ENCODE measurements at regions not wholly inside any gene's neighbourhood (a gene's known extent, or its start where the extent isn't known, plus 50 kb on each side); places are given as distances from the start of the nearest gene placed in this dataset.

DNA sequence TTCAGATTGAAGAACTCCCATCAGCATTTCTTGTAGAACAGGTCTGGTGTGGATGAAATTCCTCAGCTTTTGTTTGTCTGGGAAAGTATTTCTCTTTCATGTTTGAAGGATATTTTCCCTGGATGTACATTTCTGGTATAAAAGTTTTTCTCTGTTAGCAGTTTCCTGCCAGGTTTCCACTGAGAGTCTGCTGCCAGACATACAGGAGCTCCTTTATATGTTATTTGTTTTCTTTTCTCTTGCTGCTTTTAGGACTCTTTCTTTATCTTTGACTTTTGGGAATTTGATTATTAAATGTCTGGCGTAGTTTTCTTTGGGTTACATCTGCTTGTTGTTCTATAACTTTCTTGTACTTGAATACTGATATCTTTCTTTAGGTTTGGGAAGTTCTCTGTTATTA, 486.5 kb downstream of the ARAP2 start:
- DNase-seq, result no peak

DNA sequence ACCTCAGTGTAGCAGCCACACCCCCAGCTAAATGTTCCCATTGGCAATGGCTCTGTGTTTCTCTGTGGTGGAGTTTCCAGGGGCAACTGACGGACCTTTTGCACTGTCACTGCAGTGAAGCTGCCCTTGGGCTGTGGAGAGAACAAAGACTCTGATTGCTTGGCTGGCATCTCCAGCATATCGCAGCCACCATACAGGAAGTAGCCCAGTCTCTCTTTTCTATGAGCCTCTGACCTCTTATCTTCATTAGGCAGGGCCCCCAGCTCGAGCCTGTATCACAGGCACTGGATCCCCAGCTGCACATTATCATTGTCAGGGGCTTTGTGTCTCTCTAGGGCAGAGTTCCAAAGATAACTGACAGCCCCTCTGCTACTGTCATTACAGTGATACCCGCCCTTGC, 483.5 kb downstream of the ARAP2 start:
- DNase-seq, result no peak

DNA sequence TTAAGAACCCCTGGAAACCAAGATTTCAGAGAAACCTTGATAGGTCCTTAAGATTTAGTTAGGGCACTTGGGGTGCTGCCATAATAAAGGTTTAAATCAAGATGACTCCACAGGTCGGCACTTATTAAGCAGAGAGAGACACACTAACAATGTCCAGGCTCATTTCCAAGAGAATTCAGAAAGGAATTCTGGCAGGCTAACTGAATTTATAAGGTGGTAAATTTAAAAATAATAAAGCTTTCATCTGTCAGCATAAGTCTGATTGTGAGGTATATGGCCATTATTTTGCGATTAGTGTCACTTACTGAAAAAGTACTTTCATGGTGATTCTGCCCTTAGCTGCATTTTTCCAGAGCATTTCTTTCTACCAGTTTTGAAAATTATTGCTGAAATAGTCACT, 472.7 kb downstream of the ARAP2 start:
- no peak for DNase-seq

DNA sequence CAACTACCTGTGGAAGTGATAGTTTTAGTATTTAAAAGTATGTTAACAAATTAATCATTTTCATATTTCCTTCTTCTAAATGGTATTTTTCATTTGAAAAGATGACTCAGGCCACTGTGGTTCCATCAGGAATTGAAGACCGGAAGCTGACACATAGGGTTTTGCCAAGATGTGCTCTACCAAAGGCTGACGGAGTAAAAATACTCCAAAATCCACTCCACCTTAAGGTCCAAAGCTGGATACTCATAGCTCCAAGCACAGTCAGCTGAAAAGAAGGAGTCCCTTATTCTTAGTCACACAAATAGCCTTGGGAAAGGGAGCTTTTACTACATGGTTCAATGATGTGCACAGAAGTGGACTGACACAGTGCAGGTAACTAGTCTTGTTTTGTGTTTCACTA, 472.0 kb downstream of the ARAP2 start:
- DNase-seq, result no peak

DNA sequence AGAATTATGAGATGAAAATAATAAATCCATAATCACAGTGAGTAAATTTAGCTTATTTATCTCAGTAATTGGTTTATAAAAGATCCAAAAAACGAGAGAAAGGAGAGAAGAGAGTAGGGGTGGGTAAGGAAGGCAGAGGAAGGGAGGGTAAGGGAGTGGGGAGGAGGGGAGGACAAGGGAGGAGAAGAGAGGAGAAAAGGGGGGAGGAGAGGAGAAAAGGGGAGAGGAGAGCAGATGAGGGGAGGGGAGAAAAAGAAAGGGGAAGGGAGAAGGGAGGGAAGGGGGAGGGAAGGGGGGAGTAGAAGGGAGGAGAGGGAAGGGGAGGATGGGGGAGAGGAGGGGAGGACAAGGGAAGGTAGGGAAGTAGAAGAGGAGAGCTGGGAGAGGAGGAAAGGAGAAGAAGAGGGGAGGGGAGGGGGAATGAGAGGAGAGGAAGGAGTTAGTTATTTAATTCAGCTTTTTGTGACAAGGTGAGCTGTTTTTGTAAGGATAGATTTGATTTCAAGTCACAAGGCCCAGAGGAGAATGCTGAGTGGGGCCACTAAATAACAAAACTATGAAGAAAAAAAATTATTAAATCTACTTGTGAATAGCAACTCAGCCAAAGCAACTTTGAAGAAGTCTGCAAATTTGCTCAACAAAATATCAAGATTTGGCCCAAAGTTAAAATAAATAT, 454.3 kb downstream of the ARAP2 start:
- DNase-seq, result no peak

DNA sequence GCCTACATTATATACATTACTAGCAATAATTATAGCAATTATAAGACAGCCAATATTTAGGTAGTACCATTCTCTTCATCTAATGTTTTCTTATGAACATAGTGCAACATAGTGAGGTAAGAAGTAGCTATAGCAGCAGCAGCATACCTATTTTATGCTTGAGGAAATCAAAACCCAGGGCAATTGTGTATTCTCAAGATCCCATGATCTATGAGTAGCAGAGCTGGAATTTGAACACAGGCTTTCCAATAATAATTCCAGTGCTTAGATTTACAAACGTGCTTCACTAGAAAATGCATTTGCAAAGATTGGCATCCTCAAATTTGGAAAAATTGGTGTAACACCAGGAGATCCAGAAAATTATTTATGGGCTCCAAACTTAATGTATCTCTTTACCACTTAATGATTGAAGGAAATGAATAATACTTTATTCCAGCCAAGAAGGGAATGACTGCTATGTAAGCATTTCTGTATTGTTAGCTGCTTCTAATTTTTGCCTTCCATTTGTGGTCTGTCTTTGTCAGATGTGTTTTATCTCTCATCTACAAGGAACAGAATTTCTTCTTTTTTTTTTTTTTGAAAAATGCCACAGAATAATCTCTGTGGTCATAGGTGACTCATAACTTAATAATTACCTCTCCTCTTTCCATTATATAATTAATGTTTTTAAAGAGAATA, 451.1 kb downstream of the ARAP2 start:
- DNase-seq, result no peak

DNA sequence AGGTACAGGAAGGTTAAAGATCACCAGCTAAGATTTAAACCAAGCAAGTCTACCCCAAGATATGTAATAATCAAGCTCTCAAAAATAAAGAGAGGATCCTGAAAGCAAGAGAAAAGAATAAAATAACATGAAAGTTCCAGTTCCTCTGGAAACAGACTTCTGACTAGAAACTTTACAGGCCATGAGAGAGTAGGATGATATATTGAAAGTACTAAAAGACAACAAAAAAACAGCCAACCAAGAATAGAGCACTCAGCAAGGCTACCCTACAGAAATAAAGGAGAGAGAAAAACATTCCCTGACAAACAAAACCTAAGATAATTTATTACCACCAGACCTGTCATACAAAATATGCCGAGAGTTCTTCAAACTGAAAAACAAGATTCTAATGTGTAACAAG, 450.5 kb downstream of the ARAP2 start:
- DNase-seq, result no peak

DNA sequence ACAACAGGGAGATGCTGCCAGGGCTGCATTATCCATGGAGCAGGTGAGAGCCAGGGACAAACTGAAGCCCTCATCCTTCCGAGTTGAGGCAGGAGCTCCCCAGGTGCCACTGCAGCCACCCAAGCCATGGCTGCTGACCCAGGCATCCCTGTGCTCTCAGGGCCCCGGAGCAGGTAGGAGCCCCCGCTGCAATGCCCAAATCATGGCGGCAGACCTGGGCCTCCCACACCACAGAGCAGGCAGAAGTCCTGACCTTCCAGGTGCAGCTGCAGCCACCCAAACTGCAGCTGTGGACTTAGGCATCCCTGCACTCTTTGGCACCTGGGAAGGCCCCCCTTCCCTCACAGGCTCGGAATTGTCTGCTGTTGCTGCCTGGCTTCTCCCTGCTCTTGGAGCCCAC, 443.6 kb downstream of the ARAP2 start:
- no peak for DNase-seq

DNA sequence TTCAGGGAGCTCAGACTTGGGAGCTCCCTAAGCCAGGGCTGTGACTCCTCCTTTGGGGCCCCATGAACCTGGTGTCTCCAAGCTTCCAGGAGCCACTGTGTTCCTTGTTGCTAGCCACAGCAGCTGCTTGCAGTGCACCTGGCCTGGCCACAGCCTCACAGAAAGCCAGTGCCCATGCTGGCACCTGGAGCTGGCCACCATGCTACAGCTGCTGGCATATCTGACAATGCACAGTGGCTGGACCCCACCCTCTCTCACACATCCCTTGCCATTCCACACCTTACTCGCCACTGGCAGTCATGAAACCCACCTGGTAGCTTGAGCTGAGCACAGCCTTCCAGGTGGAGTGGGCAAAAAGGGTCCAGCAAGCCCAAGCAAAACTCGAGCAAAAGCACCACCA, 441.7 kb downstream of the ARAP2 start:
- no peak for DNase-seq

DNA sequence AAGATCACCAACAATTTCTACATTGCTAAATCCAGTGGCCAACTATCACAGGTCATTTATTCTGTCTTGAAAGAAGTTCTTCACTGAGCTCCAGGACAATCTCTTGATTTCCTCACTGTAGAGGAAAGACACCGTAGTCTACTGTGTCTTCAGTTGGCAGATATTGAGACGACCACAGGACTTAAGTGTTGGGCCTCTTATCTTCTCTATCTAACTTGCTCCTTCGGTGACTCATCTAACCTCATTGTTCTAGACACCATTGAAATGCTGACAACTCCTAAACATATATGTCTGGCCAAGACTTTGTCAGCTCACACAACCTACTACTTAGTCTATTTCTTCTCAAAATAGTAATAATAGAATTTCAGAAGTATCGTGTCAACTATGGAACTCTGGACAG, 425.8 kb downstream of the ARAP2 start:
- DNase-seq, result no peak

DNA sequence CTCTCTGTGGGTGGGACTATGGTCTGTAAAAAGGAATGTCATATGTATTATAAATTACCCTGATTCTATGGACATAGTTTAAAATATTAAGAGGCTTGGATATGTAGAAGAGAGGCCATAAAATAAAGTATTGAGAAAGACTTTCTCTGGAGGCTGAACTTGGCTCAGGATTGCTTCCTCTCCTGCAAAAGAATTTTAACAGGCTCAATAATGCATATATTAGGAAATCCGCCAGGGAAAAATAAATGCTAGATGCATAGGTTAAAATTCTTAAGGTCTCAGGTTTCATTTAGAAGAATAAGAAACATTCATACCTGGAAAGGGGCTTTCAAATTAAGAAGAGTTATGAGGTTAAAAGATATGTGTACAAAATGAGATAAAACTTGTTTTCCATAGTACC, 424.3 kb downstream of the ARAP2 start:
- no peak for DNase-seq

DNA sequence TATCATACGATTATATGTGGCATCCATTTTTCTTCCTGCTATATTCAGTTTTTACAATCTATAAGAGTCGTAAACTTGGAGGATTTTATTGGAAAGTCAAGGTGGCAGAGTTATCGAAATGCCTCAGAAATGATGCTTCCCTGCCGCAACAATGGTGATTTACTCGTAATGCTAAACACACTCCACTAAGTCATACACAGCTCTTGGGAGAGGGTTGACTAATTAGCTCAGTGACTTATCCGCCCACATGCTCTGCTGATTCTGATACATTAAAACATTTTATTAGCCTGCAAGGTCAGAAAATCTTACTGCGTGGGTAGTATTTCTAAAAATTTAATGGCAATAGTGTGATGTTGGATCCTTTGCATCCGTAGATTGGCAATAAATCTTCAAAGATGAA, 420.1 kb downstream of the ARAP2 start:
- DNase-seq, result no peak

DNA sequence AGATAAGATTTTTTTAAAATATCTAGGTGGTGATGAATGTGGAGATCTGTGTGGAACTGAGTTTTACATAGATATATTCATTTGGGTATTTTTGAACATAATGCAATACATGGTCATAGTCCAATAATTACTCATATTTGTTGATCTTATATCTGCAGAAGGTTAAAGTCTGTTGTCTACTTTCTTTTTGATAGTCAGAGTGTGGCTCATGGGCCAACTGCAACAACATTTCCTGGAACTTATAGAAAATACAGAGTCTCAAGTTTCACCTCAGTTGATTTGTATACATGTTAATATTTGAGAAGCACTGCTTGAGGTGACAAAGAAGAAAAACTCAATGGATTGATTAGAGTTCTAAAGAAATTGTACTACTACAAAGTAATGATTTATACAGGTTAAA, 408.4 kb downstream of the ARAP2 start:
- DNase-seq, result no peak

DNA sequence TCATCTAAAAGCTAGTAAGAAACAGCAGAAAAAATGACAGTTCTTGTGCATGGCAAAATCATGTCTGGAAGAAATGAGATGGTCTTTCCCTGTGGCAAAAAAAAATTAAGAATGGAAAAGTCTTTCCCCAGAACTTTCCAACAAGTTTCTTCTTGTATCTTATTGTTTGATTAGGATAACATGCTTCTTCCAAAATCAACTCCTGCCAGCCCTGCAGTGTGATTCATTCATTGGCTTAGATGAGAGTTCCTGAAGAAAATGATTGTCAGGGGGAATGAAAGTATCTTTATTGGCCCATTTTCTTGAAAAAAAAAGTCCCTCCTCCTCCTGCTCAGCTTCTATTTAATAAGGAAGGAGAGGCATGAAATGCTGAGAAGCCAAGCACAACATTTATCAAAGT, 407.7 kb downstream of the ARAP2 start:
- DNase-seq, result no peak

DNA sequence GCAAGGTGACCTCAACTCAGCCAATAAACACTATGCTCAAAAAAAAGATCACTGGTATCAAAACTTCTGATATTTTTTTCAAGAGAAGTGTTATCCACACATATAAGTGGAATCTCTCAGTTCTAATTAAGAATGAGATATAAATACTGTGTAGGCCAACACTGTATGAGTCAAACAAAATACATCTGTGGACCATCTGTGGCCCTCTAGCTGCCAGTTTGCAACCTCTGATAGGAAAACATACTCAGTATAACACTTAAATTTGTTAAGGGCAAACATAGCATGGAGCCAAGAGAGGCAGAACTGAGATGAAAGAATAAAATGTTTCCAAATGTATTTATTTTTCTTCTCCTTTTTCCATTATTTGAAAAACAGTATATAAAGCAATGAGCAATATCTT, 377.3 kb downstream of the ARAP2 start:
- DNase-seq, result no peak

DNA sequence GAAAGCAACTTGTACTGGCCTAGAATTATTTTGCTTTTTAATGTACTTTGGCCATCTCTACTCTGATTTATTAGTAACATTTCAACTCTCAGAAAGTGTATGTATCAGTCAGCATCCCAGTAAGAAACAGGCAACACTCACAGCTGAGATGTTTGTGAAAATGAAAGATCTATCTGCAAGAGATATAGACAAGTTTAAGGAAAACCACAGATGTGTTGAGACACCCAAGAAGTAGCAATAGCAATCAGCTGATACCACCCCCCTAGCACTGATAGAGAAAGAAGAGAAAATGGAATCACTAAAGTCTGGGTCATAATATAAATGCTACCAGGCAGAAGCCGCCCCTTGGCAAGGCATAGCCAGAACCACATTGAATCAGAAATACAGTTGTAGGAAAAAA, 372.0 kb downstream of the ARAP2 start:
- DNase-seq, result no peak

DNA sequence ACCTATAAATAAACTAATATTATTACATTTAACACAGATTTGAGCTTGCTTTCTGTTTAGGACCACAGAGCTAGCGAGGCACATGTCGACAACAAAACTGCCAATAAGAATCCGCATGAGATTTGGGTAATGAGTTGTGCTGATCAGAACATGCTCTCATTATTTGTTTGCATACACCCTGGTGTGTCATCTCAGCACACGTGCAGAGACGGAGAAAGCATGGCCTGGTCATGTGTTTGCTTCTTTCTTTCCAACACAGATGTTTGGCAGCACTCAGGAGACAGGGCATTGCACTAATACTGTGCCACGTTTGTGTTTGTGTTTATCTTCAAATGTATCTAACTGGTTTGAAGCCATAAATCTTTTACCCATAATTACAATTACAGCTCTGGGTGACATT, 364.8 kb downstream of the ARAP2 start:
- no peak for DNase-seq

DNA sequence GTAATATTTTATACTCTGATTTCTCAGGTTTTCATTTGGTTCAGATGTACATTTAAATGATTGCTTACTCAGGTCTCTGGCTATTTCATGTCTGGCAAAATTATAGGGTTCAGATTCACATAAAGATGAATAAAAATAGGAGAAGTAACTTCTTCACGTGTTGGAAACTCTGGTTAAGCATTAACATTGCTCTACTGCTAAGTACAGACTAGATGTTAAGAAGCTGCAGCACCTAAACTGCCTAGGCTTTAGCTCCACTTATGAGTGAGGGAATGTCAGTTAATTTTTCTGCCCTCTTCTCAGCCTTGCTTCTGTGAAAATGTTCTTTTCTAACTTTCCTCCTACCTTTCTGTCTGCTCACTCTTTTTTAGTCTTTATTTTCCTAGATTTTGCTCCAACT, 361.2 kb downstream of the ARAP2 start:
- no peak for DNase-seq

DNA sequence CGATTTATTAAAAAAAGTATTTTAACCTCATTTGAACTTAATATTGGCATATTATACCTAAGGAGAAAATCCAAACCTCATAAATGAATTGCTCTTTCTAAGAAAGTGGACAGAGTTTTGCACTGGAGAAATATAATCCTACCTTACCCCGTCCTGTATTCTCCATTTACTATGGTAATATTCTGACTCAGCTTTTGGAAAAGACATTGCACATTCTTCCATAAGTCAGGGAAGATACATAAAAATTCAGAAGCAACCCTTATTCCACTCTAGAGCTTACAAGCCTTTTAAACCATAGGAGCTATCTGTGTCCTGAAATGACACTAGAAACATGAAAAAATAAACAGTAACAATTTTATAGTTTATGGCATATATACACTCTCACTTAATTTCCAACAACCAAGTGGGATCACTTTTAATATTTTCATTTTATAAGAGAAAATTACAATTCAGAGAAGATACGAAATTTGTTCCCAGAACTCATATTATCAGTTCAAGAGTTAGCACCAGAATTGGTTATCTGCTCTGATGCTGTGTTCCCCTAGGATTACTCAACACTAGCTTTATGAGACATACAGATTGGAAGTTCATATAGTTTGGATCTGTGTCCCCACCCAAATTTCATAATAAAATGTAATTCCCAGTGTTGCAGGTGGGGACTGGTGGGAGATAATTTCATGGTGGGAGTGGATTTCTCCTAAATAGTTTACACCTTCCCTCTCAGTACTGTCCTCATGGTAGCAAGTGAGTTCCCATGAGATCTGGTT, 359.4 kb downstream of the ARAP2 start:
- no peak for DNase-seq

DNA sequence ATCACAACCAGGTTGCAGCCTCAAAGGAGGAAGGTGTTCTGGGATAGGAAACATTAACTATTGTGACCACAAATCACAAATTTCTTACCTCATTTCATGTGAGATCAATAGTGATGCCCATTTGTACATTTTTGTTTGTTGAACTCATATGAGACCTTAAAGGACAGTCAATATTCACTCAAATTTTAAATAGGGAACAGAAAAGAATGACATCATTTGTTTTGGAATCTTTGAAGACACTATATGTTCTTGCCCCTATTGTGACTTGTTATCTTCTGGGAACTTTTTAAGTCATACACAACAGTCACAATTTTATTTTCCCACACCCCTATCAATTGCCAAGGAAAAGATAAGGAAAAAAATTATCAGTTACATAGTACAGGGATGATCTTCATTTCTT, 346.5 kb downstream of the ARAP2 start:
- DNase-seq, result no peak

DNA sequence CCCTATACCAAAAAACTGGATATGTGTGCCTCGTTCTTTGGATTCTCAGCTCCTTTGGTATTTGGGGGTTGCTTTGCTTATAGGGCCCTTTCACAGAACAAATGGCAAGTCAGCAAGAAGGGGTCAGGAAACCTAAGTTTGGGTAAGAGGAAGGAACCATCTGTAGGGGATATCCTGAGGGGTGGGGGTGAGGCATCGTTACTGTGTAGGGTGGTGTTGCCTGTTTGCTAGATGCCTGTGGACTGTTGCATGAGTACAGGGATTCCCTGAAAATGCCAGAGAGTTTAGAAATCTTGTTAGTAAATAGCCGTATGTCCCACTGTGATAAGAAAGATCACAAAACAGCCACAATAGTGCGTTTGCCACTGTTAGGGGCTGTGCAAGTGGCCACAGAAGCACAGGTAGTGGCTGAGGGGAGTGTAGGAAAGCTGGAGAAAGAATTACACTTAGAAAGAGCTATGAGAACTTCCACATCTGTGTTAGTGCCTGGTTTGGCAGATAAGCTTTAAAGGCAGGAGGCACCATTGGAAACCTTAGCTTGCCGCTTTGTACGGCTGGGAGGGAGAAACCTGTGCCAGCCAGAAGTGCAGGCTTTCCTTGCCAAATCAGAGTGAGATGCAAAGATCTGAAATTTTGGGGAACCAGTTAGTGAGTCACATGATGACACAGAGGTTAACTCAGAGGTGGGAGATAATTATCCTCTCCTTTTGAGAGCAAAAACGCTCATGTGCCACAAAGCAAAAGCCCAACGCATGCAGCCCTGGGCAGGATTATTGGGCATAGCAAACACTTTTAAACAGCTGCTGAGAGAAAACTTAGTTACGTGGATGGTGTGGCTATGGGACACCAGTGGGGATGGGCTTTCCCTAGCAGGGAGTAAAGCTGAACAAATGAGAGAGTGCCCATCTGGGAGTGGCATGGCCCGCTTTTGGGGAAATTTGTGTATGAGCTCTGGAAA, 343.7 kb downstream of the ARAP2 start:
- no peak for DNase-seq

DNA sequence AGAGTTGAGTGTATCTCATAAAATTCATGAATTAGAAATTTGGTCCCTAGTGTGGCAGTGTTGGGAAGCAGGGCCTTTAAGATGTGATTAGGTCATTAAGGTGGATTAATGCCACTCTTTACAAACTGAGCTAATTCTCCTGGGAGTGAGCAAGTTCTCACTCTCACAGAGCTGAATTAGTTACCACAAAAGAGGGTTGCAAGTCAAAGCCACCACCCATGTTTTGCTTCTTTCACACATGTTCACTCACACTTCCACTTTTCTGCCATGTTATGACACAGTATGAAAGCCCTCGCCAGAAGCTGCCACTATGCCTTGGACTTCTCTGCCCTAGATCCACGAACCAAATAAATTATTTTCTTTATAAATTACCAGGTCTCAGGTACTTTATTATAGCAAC, 332.1 kb downstream of the ARAP2 start:
- DNase-seq, result no peak

DNA sequence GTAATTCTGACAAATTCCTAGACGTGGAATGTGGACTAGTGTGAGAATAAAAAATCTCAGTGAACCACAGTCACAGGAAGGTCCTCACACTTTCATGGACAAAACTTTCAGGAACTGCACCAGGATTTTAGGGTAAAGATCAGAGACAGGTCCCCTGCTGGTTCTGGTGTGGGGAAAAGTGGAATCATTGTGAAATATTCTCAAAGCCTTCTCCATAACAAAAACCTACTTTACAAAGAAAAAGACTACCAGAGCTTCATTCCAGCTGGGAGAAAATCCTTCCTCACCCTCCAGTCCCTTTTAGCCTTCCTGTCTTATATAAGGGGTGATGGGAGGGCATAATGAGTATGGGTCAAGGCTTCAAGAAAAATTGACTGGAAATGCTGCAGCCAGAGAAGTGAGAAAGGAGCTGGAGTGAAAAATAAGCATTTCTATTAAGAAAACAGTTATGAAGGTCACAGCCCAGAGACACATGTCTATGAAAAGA, 325.8 kb downstream of the ARAP2 start:
- no peak for DNase-seq
